HepG2 (cell line): ENCODE measurements at regions not wholly inside any gene's neighbourhood (a gene's known extent, or its start where the extent isn't known, plus 50 kb on each side); places are given as distances from the start of the nearest gene placed in this dataset.

ENCODE experiments used
- ATAC-seq: fragments of 200-7000 bp; cut with Tn5 transposase; 3 replicates; pipeline ENCODE4 v1.9.1; 2020; ENCODE audit warnings: mild to moderate bottlenecking, moderate library complexity
- BruUV-seq: library from RNA; stranded (reverse); fragments of 400-500 nt; replicated peaks from 2 replicates; lab custom pipeline; 2021; lab: Mats Ljungman, UMichigan
- CTCF ChIA-PET: fragments of 300-600 bp; formaldehyde crosslinking; extraction: SDS; loops from one replicate; lab custom pipeline; 2021; ENCODE audit warnings: low total read pairs, inconsistent platforms, low intra/inter-chr PET ratio; lab: Yijun Ruan, JAX
- POLR2A ChIA-PET: fragments of 350-600 bp; sonication (Branson Sonifier 250); formaldehyde crosslinking; loops from one replicate; lab custom pipeline; 2020; ENCODE audit warnings: antibody characterized with exemption, inconsistent platforms; lab: Yijun Ruan, JAX
- DNase-seq: peaks from one replicate; pipeline ENCODE4 v3.0.0-alpha.2; 2015; ENCODE audit warnings: low spot score
- FAIRE-seq: peaks from 3 replicates; lab custom pipeline; 2011; peaks lifted over from hg19 to GRCh38; lab: Jason Lieb, UNC
- H2AFZ ChIP-seq: one replicate; pipeline ENCODE4 v1.6.1; 2011; ENCODE audit warnings: low read length, inconsistent platforms
- H3K27ac ChIP-seq: fragments of 300-600 bp; 3 replicates; pipeline ENCODE4 v1.8.0; 2011; ENCODE audit warnings: mixed run types, mild to moderate bottlenecking, mixed read lengths, low read length, inconsistent platforms; ENCODE audit not compliant: insufficient read depth; ENCODE audit errors: extremely low read length
- H3K27me3 ChIP-seq, 2 experiments: fragments of 200-600 bp in 1 of 2; 2 replicates in 1 of 2; 3 replicates in 1 of 2; pipeline versions ENCODE4 v1.6.0 to v1.8.0; 2011; ENCODE audit warnings: low read length in 2 of 2, mild to moderate bottlenecking in 2 of 2, moderate library complexity in 2 of 2, inconsistent platforms in 1 of 2; ENCODE audit not compliant: insufficient read depth in 2 of 2, control insufficient read depth in 1 of 2
- H3K36me3 ChIP-seq, 2 experiments: fragments of 200-600 bp in 1 of 2; replicated peaks in 1 of 2; 2 replicates in 1 of 2; 3 replicates in 1 of 2; pipeline versions ENCODE4 v1.5.1 to v1.8.0; 2011; ENCODE audit warnings: low read length in 2 of 2, inconsistent platforms in 1 of 2; ENCODE audit not compliant: insufficient read depth in 2 of 2, control insufficient read depth in 1 of 2
- H3K4me1 ChIP-seq: 2 replicates; pipeline ENCODE4 v1.5.1; 2012; ENCODE audit warnings: low read length, inconsistent platforms; ENCODE audit not compliant: insufficient read depth
- H3K4me2 ChIP-seq: 2 replicates; pipeline ENCODE4 v1.6.0; 2011; ENCODE audit warnings: low read depth, low read length, inconsistent platforms
- H3K4me3 ChIP-seq, 3 experiments: fragments of 200-600 bp in 1 of 3; sonication (generic), shearing (Covaris generic) in 1 of 3; replicated peaks in 1 of 3; 2 replicates each; pipeline ENCODE4 v1.5.1; 2011 to 2016; ENCODE audit warnings: low read length in 3 of 3, inconsistent platforms in 2 of 3, low read depth in 2 of 3, mild to moderate bottlenecking in 2 of 3, control low read depth in 1 of 3, mixed read lengths in 1 of 3; ENCODE audit not compliant: insufficient read depth in 1 of 3
- H3K79me2 ChIP-seq: one replicate; pipeline ENCODE4 v1.6.1; 2011; ENCODE audit warnings: low read length, inconsistent platforms; ENCODE audit not compliant: insufficient read depth
- H3K9ac ChIP-seq: 2 replicates; pipeline ENCODE4 v1.6.0; 2011; ENCODE audit warnings: mild to moderate bottlenecking, low read depth, low read length, inconsistent platforms; ENCODE audit not compliant: insufficient read depth
- H3K9me3 ChIP-seq: 2 replicates; pipeline ENCODE4 v1.5.1; 2012; ENCODE audit warnings: mild to moderate bottlenecking, low read length
- H4K20me1 ChIP-seq: 2 replicates; pipeline ENCODE4 v1.6.0; 2011; ENCODE audit warnings: inconsistent platforms, mild to moderate bottlenecking, low read length, moderate library complexity; ENCODE audit not compliant: insufficient read depth
- HMG20A ChIP-seq: IDR thresholded peaks from 2 replicates; pipeline ENCODE4 v1.6.1; 2016; ENCODE audit warnings: borderline replicate concordance
- PCBP1 ChIP-seq: fragments of 200-400 bp; formaldehyde crosslinking; IDR thresholded peaks from 2 replicates; pipeline ENCODE4 v1.6.1; 2017; ENCODE audit warnings: mild to moderate bottlenecking, low read depth, low read length, borderline replicate concordance
- RFXAP ChIP-seq: sonication (generic); formaldehyde crosslinking; IDR thresholded peaks from 2 replicates; pipeline ENCODE4 v1.4.0; 2020; ENCODE audit warnings: missing genetic modification reagents, borderline replicate concordance
- SIN3A ChIP-seq: IDR thresholded peaks from 2 replicates; pipeline ENCODE4 v1.6.1; 2011; ENCODE audit warnings: low read depth, mild to moderate bottlenecking, control low read depth, low read length, borderline replicate concordance
- SOX6 ChIP-seq, 2 experiments: fragments of 450-650 bp in 1 of 2; sonication (generic) in 1 of 2; formaldehyde crosslinking in 1 of 2; IDR thresholded peaks; 2 replicates each; pipeline versions ENCODE4 v1.4.0 to v1.6.1; 2017 to 2020; ENCODE audit warnings: antibody characterized with exemption in 1 of 2, mild to moderate bottlenecking in 1 of 2, missing genetic modification reagents in 1 of 2
- STAT5B ChIP-seq: sonication (generic); formaldehyde crosslinking; IDR thresholded peaks from 2 replicates; pipeline ENCODE4 v1.4.0; 2020; ENCODE audit warnings: missing genetic modification reagents
- ZFP37 ChIP-seq: sonication (generic); formaldehyde crosslinking; IDR thresholded peaks from 2 replicates; pipeline ENCODE4 v1.4.0; 2020; ENCODE audit warnings: missing genetic modification reagents, borderline replicate concordance
- ZKSCAN8 ChIP-seq: IDR thresholded peaks from 2 replicates; pipeline ENCODE4 v1.6.1; 2016; ENCODE audit warnings: borderline replicate concordance, missing genetic modification reagents, missing compliant biosample characterization
- ZNF20 ChIP-seq: sonication (generic); formaldehyde crosslinking; IDR thresholded peaks from 2 replicates; pipeline ENCODE4 v1.4.0; 2020; ENCODE audit warnings: mild to moderate bottlenecking, moderate library complexity, missing genetic modification reagents
- ZNF567 ChIP-seq: sonication (generic); formaldehyde crosslinking; IDR thresholded peaks from 2 replicates; pipeline ENCODE4 v1.8.1; 2023; ENCODE audit warnings: mild to moderate bottlenecking, missing genetic modification reagents, borderline replicate concordance
- ZNF768 ChIP-seq: sonication (generic); formaldehyde crosslinking; IDR thresholded peaks from 2 replicates; pipeline ENCODE4 v1.4.0; 2020; ENCODE audit warnings: missing genetic modification reagents
- in situ Hi-C: cut with HindIII; loops from 2 replicates; pipeline ENCODE4 v1.10.0; 2017; ENCODE audit warnings: low pct_unique_long_range_greater_than_20kb; ENCODE audit not compliant: extremely low pct_ligation_motif_present
- intact Hi-C: fragments of 100-400 bp; cut with micrococcal nuclease; formaldehyde crosslinking; loops from one replicate; pipeline ENCODE4 v1.10.0; 2022; ENCODE audit not compliant: unreplicated experiment
- TF ChIP-seq, protein P1 (sequence below): sonication (generic); formaldehyde crosslinking; IDR thresholded peaks from 2 replicates; pipeline ENCODE4 v1.4.0; 2020; ENCODE audit warnings: missing genetic modification reagents
- TF ChIP-seq, protein P2 (sequence below): sonication (generic); formaldehyde crosslinking; IDR thresholded peaks from 2 replicates; pipeline ENCODE4 v1.4.0; 2020; ENCODE audit warnings: mild to moderate bottlenecking, missing genetic modification reagents
- TF ChIP-seq, protein P3 (sequence below): sonication (generic); formaldehyde crosslinking; IDR thresholded peaks from 2 replicates; pipeline ENCODE4 v1.4.0; 2020; ENCODE audit warnings: missing genetic modification reagents, mild to moderate bottlenecking, borderline replicate concordance

DNA sequence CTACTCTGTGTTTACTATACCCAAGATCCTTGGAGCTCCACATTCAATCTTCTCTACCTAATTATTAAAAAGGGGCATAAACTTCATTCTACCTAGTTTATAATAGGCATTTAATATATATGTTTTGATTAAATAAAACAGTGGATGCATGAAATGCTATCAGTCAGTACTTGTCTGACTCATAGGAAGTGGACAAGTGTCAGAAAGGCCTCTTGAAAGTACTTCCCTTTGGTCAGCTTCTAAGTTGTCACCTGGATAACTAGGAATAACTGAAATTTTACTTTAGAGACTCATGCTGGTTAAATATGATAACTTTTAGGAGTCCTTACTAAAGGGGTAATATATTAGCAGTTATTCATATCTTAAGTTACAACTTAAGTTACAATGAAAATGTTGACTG, 329.8 kb downstream of the KLF5 start:
- no peak overlapping the region for H3K4me2 ChIP-seq
- TF ChIP-seq, protein P1, sequence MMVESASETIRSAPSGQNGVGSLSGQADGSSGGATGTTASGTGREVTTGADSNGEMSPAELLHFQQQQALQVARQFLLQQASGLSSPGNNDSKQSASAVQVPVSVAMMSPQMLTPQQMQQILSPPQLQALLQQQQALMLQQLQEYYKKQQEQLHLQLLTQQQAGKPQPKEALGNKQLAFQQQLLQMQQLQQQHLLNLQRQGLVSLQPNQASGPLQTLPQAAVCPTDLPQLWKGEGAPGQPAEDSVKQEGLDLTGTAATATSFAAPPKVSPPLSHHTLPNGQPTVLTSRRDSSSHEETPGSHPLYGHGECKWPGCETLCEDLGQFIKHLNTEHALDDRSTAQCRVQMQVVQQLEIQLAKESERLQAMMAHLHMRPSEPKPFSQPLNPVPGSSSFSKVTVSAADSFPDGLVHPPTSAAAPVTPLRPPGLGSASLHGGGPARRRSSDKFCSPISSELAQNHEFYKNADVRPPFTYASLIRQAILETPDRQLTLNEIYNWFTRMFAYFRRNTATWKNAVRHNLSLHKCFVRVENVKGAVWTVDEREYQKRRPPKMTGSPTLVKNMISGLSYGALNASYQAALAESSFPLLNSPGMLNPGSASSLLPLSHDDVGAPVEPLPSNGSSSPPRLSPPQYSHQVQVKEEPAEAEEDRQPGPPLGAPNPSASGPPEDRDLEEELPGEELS: no peak
- no peak for TF ChIP-seq STAT5B (CRISPR knock-in tag)
- no peak for TF ChIP-seq RFXAP
- no peak for TF ChIP-seq HMG20A (CRISPR knock-in tag)
- no peak for TF ChIP-seq SIN3A
- TF ChIP-seq, protein P2, sequence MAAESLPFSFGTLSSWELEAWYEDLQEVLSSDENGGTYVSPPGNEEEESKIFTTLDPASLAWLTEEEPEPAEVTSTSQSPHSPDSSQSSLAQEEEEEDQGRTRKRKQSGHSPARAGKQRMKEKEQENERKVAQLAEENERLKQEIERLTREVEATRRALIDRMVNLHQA (CRISPR knock-in tag): no peak
- TF ChIP-seq ZNF567 (CRISPR knock-in tag): no peak
- TF ChIP-seq PCBP1: no peak
- no peak for TF ChIP-seq SOX6 (IDR thresholded peaks at IDR 0.05)
- TF ChIP-seq SOX6 (CRISPR knock-in tag; IDR thresholded peaks at IDR 0.05): no peak
- TF ChIP-seq ZFP37: no peak
- TF ChIP-seq, protein P3, sequence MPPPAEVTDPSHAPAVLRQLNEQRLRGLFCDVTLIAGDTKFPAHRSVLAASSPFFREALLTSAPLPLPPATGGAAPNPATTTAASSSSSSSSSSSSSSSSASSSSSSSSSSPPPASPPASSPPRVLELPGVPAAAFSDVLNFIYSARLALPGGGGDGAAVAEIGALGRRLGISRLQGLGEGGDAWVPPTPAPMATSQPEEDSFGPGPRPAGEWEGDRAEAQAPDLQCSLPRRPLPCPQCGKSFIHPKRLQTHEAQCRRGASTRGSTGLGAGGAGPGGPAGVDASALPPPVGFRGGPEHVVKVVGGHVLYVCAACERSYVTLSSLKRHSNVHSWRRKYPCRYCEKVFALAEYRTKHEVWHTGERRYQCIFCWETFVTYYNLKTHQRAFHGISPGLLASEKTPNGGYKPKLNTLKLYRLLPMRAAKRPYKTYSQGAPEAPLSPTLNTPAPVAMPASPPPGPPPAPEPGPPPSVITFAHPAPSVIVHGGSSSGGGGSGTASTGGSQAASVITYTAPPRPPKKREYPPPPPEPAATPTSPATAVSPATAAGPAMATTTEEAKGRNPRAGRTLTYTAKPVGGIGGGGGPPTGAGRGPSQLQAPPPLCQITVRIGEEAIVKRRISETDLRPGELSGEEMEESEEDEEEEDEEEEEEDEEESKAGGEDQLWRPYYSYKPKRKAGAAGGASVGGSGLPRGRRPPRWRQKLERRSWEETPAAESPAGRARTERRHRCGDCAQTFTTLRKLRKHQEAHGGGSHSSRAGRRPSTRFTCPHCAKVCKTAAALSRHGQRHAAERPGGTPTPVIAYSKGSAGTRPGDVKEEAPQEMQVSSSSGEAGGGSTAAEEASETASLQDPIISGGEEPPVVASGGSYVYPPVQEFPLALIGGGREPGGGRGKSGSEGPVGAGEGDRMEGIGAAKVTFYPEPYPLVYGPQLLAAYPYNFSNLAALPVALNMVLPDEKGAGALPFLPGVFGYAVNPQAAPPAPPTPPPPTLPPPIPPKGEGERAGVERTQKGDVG (CRISPR knock-in tag): no peak
- no peak for TF ChIP-seq ZKSCAN8 (CRISPR knock-in tag)
- no peak for TF ChIP-seq ZNF20
- TF ChIP-seq ZNF768 (CRISPR knock-in tag): no peak
- no TSS peak for BruUV-seq
- no peak overlapping the region for H3K9ac ChIP-seq
- in situ Hi-C loops (no loop called here), intact Hi-C loops (no loop called here)
- H3K9me3 ChIP-seq: no peaks in the 10 kb centered on the region
- H3K27me3 ChIP-seq: no peaks in the 10 kb centered on the region
- H3K79me2 ChIP-seq: no peaks in the 10 kb centered on the region
- ATAC-seq: no peak
- H2AFZ ChIP-seq: no peak overlapping the region
- H3K4me1 ChIP-seq: no peaks in the 10 kb centered on the region
- DNase-seq: no peak
- no peaks in the 10 kb centered on the region for H3K36me3 ChIP-seq
- POLR2A ChIA-PET: no interaction called here
- H3K27ac ChIP-seq: no peak overlapping the region
- H4K20me1 ChIP-seq: no peaks in the 10 kb centered on the region
- FAIRE-seq: no peak
- CTCF ChIA-PET: no interaction called here
- no peak overlapping the region for H3K4me3 ChIP-seq
